ENCODE measurements at regions not wholly inside any gene's neighbourhood (a gene's known extent, or its start where the extent isn't known, plus 50 kb on each side); places are given as distances from the start of the nearest gene placed in this dataset.

GRCh38 chr6:22899426-22899825, 330.1 kb downstream of the HDGFL1 start:
- TF ChIP-seq, protein P1, sequence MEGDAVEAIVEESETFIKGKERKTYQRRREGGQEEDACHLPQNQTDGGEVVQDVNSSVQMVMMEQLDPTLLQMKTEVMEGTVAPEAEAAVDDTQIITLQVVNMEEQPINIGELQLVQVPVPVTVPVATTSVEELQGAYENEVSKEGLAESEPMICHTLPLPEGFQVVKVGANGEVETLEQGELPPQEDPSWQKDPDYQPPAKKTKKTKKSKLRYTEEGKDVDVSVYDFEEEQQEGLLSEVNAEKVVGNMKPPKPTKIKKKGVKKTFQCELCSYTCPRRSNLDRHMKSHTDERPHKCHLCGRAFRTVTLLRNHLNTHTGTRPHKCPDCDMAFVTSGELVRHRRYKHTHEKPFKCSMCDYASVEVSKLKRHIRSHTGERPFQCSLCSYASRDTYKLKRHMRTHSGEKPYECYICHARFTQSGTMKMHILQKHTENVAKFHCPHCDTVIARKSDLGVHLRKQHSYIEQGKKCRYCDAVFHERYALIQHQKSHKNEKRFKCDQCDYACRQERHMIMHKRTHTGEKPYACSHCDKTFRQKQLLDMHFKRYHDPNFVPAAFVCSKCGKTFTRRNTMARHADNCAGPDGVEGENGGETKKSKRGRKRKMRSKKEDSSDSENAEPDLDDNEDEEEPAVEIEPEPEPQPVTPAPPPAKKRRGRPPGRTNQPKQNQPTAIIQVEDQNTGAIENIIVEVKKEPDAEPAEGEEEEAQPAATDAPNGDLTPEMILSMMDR (conservative IDR thresholded peaks at IDR 0.05) = no peak
- no peak for TF ChIP-seq ZFX (IDR thresholded peaks at IDR 0.05)
